ENCODE measurements at regions not wholly inside any gene's neighbourhood (a gene's known extent, or its start where the extent isn't known, plus 50 kb on each side); places are given as distances from the start of the nearest gene placed in this dataset.

DNA sequence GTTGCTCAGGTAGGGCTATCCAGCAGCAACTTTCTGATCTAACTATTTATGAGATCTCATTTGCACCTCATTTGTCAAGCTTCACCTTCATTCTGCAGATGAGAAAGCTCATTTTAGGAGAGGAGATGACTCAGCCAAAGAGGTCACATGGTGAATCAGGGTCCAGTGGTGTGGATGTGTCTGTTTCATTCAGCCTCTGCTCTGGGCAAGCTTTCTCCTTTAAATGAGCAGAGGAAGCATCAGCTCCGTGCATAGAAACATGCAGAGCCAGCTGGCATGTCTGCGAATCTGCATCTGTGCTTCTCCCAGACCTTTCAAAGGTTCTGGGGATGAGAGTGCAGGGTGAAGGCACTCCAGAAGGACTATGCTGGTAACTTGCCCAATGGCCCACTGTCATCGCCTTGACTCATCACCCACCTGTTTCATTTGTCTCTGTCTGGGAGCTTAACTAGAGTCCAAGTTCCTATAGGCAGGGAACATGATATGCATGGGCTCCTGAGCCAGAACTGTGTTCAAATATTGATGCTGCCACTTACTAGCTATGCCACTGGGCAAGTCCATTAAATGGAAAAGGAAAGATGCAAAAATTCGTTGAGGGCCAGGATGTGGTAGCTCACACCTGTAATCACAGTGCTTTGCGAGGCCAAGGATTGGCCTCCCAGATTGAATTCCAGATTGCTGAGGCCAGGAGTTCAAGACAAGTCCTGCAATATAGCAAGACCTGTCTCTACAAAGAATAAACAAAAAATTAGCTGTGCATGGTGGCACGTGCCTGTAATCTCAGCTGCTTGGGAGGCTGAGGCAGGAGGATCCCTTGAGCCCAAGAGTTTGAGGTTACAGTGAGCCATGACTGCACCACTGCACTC lies 67.1 kb upstream of the NLK start:
- TF ChIP-seq CEBPB (IDR thresholded peaks at IDR 0.05; ENCODE audit: low read depth, low read length) = no peak
- TF ChIP-seq RFX5 (IDR thresholded peaks at IDR 0.05; ENCODE audit: low read depth, low read length) = no peak
- no peak for TF ChIP-seq POLR2A (IDR thresholded peaks at IDR 0.05; ENCODE audit: low read depth, low read length)
- TF ChIP-seq, protein P1, sequence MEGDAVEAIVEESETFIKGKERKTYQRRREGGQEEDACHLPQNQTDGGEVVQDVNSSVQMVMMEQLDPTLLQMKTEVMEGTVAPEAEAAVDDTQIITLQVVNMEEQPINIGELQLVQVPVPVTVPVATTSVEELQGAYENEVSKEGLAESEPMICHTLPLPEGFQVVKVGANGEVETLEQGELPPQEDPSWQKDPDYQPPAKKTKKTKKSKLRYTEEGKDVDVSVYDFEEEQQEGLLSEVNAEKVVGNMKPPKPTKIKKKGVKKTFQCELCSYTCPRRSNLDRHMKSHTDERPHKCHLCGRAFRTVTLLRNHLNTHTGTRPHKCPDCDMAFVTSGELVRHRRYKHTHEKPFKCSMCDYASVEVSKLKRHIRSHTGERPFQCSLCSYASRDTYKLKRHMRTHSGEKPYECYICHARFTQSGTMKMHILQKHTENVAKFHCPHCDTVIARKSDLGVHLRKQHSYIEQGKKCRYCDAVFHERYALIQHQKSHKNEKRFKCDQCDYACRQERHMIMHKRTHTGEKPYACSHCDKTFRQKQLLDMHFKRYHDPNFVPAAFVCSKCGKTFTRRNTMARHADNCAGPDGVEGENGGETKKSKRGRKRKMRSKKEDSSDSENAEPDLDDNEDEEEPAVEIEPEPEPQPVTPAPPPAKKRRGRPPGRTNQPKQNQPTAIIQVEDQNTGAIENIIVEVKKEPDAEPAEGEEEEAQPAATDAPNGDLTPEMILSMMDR (conservative IDR thresholded peaks at IDR 0.05; ENCODE audit: low read depth, low read length) = no peak
- TF ChIP-seq MAZ (IDR thresholded peaks at IDR 0.05; ENCODE audit: borderline replicate concordance, low read depth, low read length) = no peak
- TF ChIP-seq CHD1 (IDR thresholded peaks at IDR 0.05; ENCODE audit: low read depth, low read length) = no peak
- TF ChIP-seq RAD21 (IDR thresholded peaks at IDR 0.05; ENCODE audit: low read length) = no peak
- TF ChIP-seq, protein P2, sequence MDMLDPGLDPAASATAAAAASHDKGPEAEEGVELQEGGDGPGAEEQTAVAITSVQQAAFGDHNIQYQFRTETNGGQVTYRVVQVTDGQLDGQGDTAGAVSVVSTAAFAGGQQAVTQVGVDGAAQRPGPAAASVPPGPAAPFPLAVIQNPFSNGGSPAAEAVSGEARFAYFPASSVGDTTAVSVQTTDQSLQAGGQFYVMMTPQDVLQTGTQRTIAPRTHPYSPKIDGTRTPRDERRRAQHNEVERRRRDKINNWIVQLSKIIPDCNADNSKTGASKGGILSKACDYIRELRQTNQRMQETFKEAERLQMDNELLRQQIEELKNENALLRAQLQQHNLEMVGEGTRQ (IDR thresholded peaks at IDR 0.05; ENCODE audit: low read depth, low read length) = peak; percentile 70
- TF ChIP-seq SMC3 (IDR thresholded peaks at IDR 0.05; ENCODE audit: low read depth, low read length) = no peak
- no peak for TF ChIP-seq MAFK (IDR thresholded peaks at IDR 0.05; ENCODE audit: low read depth, low read length)
- TF ChIP-seq, protein P3, sequence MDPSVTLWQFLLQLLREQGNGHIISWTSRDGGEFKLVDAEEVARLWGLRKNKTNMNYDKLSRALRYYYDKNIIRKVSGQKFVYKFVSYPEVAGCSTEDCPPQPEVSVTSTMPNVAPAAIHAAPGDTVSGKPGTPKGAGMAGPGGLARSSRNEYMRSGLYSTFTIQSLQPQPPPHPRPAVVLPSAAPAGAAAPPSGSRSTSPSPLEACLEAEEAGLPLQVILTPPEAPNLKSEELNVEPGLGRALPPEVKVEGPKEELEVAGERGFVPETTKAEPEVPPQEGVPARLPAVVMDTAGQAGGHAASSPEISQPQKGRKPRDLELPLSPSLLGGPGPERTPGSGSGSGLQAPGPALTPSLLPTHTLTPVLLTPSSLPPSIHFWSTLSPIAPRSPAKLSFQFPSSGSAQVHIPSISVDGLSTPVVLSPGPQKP (IDR thresholded peaks at IDR 0.05; ENCODE audit: borderline replicate concordance, low read depth, low read length) = no peak
- no peak for TF ChIP-seq RCOR1 (IDR thresholded peaks at IDR 0.05; ENCODE audit: insufficient replicate concordance, low read length)
- no peak for TF ChIP-seq BHLHE40 (IDR thresholded peaks at IDR 0.05; ENCODE audit: low read depth, low read length)
